Calu3 (cell line): ENCODE measurements at regions not wholly inside any gene's neighbourhood (a gene's known extent, or its start where the extent isn't known, plus 50 kb on each side); places are given as distances from the start of the nearest gene placed in this dataset.

Source experiments
- BruUV-seq: library from RNA; stranded (reverse); fragments of 400-500 nt; replicated peaks from 2 replicates; lab custom pipeline; 2021; lab: Mats Ljungman, UMichigan
- CTCF ChIA-PET: fragments of 300-600 bp; sonication (Branson Sonifier 250); formaldehyde crosslinking; loops from one replicate; lab custom pipeline; 2022; ENCODE audit warnings: antibody characterized with exemption; lab: Charles Lee
- DNase-seq: peaks from one replicate; pipeline ENCODE4 v3.0.0; 2022
- H3K27ac Mint-ChIP-seq: one replicate; pipeline ENCODE4 v1.8.0; 2022; ENCODE audit warnings: mixed read lengths; ENCODE audit not compliant: unreplicated experiment
- H3K27me3 Mint-ChIP-seq: one replicate; pipeline ENCODE4 v1.8.0; 2022; ENCODE audit warnings: mixed read lengths; ENCODE audit not compliant: unreplicated experiment
- H3K36me3 Mint-ChIP-seq: one replicate; pipeline ENCODE4 v1.8.0; 2022; ENCODE audit warnings: mild to moderate bottlenecking, moderate library complexity, mixed read lengths; ENCODE audit not compliant: insufficient read depth, unreplicated experiment
- H3K4me1 Mint-ChIP-seq: one replicate; pipeline ENCODE4 v1.8.0; 2022; ENCODE audit warnings: mild to moderate bottlenecking, low read depth, mixed read lengths; ENCODE audit not compliant: unreplicated experiment
- H3K4me3 Mint-ChIP-seq: one replicate; pipeline ENCODE4 v1.8.0; 2022; ENCODE audit warnings: mild to moderate bottlenecking, low read depth, moderate library complexity, mixed read lengths; ENCODE audit not compliant: unreplicated experiment
- H3K9me3 Mint-ChIP-seq: one replicate; pipeline ENCODE4 v1.8.0; 2022; ENCODE audit warnings: low read depth, mixed read lengths; ENCODE audit not compliant: unreplicated experiment
- intact Hi-C: fragments of 100-400 bp; cut with micrococcal nuclease; formaldehyde crosslinking; loops from one replicate; pipeline ENCODE4 v1.10.0; 2022; ENCODE audit not compliant: unreplicated experiment
- TF ChIP-seq, protein P1 (sequence below): fragments of 200-600 bp; IDR thresholded peaks from one replicate; pipeline ENCODE4 v1.8.0; 2022; ENCODE audit warnings: antibody characterized with exemption; ENCODE audit not compliant: unreplicated experiment

DNA sequence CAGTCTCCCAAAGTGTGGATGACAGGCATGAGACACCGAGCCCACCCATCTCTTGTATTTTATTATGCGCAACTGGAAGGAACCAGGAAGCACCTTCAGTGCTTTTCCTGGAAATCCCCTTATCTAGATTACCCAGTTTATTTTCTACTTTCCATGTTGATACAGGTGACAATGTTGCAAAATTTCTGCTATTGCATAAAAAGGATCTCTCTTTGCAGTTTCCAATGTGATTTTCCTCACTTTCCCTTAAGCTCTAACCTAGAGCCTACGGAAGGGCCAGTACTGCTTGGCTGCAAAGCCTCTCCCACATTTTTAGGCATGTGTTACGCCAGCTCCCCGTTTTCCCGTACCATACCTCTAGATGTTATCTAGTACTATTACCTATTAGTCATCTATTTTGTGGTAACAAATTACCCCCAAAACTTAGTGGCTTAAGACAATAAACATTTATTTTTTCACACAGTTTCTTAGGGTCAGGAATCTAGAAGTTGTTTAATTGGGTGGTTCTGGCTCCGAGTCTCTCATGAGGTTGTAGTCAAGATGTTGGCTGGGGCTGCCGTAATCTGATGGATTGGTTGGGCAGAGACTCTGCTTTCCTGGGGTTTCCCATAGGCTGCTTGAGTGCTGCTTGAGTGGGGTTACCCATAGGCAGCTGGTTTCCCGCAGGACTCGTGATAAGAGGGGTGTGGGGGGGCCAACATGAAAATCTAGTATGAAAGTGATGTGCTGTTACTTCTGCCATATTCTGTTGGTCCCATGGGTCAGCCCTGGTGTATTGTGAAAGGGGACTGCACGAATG, 131.5 kb upstream of the HNRNPU start:
- H3K4me3 Mint-ChIP-seq, result no peak overlapping the region
- H3K27ac Mint-ChIP-seq, result no peak overlapping the region
- no peak for DNase-seq
- no TSS peak for BruUV-seq
- no peaks in the 10 kb centered on the region for H3K27me3 Mint-ChIP-seq
- H3K4me1 Mint-ChIP-seq, result no peaks in the 10 kb centered on the region
- H3K36me3 Mint-ChIP-seq, result no peaks in the 10 kb centered on the region
- CTCF ChIA-PET, result no interaction called here
- intact Hi-C loops, result no loop called here
- peaks cover 2% of the 10 kb centered on the region for H3K9me3 Mint-ChIP-seq
- TF ChIP-seq, protein P1, sequence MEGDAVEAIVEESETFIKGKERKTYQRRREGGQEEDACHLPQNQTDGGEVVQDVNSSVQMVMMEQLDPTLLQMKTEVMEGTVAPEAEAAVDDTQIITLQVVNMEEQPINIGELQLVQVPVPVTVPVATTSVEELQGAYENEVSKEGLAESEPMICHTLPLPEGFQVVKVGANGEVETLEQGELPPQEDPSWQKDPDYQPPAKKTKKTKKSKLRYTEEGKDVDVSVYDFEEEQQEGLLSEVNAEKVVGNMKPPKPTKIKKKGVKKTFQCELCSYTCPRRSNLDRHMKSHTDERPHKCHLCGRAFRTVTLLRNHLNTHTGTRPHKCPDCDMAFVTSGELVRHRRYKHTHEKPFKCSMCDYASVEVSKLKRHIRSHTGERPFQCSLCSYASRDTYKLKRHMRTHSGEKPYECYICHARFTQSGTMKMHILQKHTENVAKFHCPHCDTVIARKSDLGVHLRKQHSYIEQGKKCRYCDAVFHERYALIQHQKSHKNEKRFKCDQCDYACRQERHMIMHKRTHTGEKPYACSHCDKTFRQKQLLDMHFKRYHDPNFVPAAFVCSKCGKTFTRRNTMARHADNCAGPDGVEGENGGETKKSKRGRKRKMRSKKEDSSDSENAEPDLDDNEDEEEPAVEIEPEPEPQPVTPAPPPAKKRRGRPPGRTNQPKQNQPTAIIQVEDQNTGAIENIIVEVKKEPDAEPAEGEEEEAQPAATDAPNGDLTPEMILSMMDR, result no peak

DNA sequence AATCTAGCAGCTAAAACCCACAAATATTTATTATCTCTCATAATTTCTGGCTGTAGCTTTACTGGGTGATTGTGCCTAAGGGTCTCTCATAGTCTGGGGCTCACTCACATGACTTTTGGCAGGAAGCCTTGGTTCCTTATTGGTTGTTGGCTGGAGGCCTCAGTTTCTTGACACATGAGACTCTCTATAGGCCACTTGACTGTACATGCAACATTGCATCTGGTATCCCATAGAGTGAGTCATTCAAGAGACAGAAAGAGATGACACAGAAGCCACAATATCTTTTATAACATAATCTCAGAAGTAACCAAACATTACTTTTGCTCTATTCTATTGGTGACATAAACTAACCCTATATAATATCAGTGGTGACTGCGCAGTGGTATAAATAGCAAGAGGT, 128.5 kb upstream of the HNRNPU start:
- no peak overlapping the region for H3K4me3 Mint-ChIP-seq
- intact Hi-C loops, result no loop called here
- no peaks in the 10 kb centered on the region for H3K27me3 Mint-ChIP-seq
- CTCF ChIA-PET, result no interaction called here
- TF ChIP-seq, protein P1, result no peak
- no TSS peak for BruUV-seq
- H3K9me3 Mint-ChIP-seq, result peaks cover 2% of the 10 kb centered on the region
- no peaks in the 10 kb centered on the region for H3K36me3 Mint-ChIP-seq
- peaks cover 16% of the 10 kb centered on the region for H3K4me1 Mint-ChIP-seq
- DNase-seq, result no peak
- no peak overlapping the region for H3K27ac Mint-ChIP-seq

DNA sequence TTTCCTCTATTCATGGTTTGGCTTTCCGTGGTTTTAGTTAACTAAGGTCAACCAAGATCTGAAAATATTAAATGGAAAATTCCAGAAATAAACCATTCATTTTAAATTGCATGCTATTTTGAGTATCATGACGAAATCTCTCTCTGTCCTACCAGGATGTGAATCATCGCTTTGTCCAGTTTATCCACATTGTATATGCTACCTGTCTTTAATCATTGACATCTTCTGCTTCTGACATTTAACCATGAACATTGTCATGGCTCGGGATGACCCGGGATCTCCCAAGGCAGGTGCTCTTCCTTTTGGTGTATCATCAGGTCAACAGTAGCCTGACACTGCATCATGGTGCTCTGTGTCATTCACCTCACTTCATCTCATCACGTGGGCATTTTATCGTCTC, 125.5 kb upstream of the HNRNPU start:
- no peak for DNase-seq
- CTCF ChIA-PET, result interaction anchor here (0.5 to 0.6 kb wide), 2 partner anchors 11 to 36 kb away, joined by 3 read pairs; no protein-coding TSS in a partner anchor
- intact Hi-C loops, result no loop called here
- peaks cover 16% of the 10 kb centered on the region for H3K4me1 Mint-ChIP-seq
- H3K36me3 Mint-ChIP-seq, result no peaks in the 10 kb centered on the region
- no TSS peak for BruUV-seq
- peaks cover 2% of the 10 kb centered on the region for H3K9me3 Mint-ChIP-seq
- no peak overlapping the region for H3K4me3 Mint-ChIP-seq
- TF ChIP-seq, protein P1, result no peak
- no peaks in the 10 kb centered on the region for H3K27me3 Mint-ChIP-seq
- H3K27ac Mint-ChIP-seq, result peak overlapping the region; percentile 69

DNA sequence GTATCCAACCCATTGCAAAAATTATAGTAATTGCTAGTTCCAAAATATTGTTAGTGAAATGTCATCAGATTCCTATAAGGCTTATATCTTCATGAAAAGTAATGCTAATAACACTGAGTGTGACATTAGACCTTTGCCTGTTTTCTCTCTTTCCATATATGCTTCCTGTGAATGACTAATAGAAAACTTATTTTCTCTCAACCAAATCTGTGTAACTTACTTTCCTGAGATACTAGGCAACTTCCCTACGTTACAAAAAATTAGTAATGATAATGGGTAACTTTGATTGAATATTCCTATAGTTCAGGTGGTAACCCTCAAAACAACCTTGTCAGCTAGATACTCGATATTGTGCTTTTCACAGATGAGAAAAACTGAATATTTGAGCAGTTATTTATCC, 124.2 kb upstream of the HNRNPU start:
- Mint-ChIP-seq H3K9me3 (peaks cover 2% of the 10 kb centered on the region), H3K27ac (no peak overlapping the region), H3K36me3 (no peaks in the 10 kb centered on the region), H3K4me1 (peaks cover 16% of the 10 kb centered on the region), H3K4me3 (no peak overlapping the region), H3K27me3 (no peaks in the 10 kb centered on the region)
- CTCF ChIA-PET, result no interaction called here
- TF ChIP-seq, protein P1, result no peak
- DNase-seq, result no peak
- BruUV-seq, result no TSS peak
- intact Hi-C loops, result no loop called here
